ENCODE measurements at regions not wholly inside any gene's neighbourhood (a gene's known extent, or its start where the extent isn't known, plus 50 kb on each side); places are given as distances from the start of the nearest gene placed in this dataset.

DNA sequence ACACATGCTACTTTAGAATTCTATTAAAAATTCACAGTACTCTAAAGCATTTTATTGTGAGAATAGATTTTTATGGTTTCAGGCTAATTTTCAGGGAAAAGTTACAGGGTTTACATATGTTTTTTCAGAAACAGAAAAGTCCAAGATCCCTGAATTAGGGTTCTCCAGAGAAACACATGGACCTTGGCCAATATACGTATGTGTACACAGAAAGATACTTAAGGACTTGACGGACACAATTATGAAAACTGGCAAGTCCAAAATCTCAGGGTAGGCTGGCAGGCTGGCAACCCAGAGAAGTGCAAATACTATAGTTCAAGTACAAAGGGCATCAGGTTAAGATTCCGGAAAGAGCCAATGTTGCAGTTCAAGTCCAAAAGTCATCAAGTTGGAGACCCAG lies 1897.8 kb upstream of the PCDH10 start (continued):
- TF ChIP-seq, protein P1, sequence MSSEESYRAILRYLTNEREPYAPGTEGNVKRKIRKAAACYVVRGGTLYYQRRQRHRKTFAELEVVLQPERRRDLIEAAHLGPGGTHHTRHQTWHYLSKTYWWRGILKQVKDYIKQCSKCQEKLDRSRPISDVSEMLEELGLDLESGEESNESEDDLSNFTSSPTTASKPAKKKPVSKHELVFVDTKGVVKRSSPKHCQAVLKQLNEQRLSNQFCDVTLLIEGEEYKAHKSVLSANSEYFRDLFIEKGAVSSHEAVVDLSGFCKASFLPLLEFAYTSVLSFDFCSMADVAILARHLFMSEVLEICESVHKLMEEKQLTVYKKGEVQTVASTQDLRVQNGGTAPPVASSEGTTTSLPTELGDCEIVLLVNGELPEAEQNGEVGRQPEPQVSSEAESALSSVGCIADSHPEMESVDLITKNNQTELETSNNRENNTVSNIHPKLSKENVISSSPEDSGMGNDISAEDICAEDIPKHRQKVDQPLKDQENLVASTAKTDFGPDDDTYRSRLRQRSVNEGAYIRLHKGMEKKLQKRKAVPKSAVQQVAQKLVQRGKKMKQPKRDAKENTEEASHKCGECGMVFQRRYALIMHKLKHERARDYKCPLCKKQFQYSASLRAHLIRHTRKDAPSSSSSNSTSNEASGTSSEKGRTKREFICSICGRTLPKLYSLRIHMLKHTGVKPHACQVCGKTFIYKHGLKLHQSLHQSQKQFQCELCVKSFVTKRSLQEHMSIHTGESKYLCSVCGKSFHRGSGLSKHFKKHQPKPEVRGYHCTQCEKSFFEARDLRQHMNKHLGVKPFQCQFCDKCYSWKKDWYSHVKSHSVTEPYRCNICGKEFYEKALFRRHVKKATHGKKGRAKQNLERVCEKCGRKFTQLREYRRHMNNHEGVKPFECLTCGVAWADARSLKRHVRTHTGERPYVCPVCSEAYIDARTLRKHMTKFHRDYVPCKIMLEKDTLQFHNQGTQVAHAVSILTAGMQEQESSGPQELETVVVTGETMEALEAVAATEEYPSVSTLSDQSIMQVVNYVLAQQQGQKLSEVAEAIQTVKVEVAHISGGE (CRISPR knock-in tag; IDR thresholded peaks at IDR 0.05): no peak

DNA sequence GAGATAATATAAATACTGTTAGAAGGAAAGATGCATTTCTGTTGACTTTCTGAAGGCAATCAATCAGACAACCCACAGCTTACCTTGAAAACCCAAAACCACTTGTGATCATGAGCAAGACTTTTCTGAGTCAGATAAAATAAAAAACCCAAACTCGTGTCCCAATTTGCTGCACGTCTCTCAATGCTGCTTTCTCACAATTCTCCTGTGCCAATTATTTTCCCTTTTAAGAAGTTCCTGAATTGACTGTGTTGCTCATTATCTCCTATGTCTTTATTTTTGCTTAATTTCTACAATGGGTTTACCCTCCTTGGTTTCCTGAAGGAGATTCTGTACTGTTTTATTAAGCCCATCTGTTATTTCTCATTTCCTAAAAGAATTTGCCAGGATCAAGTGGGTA lies 1891.9 kb upstream of the PCDH10 start:
- POLR2A ChIA-PET: no interaction called here

More for the DNA sequence above, 1891.9 kb upstream of the PCDH10 start:
- Histone ChIP-seq H3K27ac (ENCODE audit: extremely low read depth, low read depth, low read length) (no peak overlapping the region), H3K36me3 (ENCODE audit: control insufficient read depth, insufficient read depth, low read length) (no peaks in the 10 kb centered on the region), H3K9ac (ENCODE audit: insufficient read depth in 1 of 2, low read depth in 2 of 2, low read length in 2 of 2) (no peak overlapping the region), H3K9me3 (replicated peaks; ENCODE audit: control insufficient read depth, insufficient read depth, low read depth, low read length) (no peaks in the 10 kb centered on the region; the same call in 1 of the 2 replicates), H3K27me3 (ENCODE audit: control insufficient read depth in 2 of 2, insufficient read depth in 2 of 2, low read length in 2 of 2) (no peaks in the 10 kb centered on the region), H4K20me1 (replicated peaks; ENCODE audit: control insufficient read depth, insufficient read depth, low read length) (no peaks in the 10 kb centered on the region), H3K9me1 (ENCODE audit: control insufficient read depth, insufficient read depth, low read length) (no peaks in the 10 kb centered on the region), H2AFZ (ENCODE audit: low read depth, low read length) (no peak overlapping the region), H3K79me2 (ENCODE audit: control insufficient read depth, insufficient read depth, low read length) (no peaks in the 10 kb centered on the region), H3K4me3 (no peak overlapping the region), H3K4me1 (replicated peaks in 1 of 2; ENCODE audit: control insufficient read depth in 2 of 2, insufficient read depth in 2 of 2, low read length in 2 of 2) (no peaks in the 10 kb centered on the region), H3K4me2 (ENCODE audit: insufficient read depth, low read length) (no peak overlapping the region)
- in situ Hi-C loops (cut with MboI) (no loop called here), intact Hi-C loops (cut with micrococcal nuclease) (no loop called here)
- TF ChIP-seq KLF1 (tag; IDR thresholded peaks at IDR 0.05): no peak
- TF ChIP-seq HNRNPUL1 (IDR thresholded peaks at IDR 0.05; ENCODE audit: low read length): no peak
- TF ChIP-seq TSC22D4 (tag; IDR thresholded peaks at IDR 0.05): no peak
- TF ChIP-seq CBX2 (IDR thresholded peaks at IDR 0.05; ENCODE audit: insufficient read depth, low read length, poor library complexity, severe bottlenecking): no peak
- TF ChIP-seq CTBP1 (IDR thresholded peaks at IDR 0.05; ENCODE audit: borderline replicate concordance): no peak
- TF ChIP-seq NFXL1 (CRISPR knock-in tag; IDR thresholded peaks at IDR 0.05): no peak
- TF ChIP-seq BCOR (IDR thresholded peaks at IDR 0.05): no peak
- TF ChIP-seq, protein P2, sequence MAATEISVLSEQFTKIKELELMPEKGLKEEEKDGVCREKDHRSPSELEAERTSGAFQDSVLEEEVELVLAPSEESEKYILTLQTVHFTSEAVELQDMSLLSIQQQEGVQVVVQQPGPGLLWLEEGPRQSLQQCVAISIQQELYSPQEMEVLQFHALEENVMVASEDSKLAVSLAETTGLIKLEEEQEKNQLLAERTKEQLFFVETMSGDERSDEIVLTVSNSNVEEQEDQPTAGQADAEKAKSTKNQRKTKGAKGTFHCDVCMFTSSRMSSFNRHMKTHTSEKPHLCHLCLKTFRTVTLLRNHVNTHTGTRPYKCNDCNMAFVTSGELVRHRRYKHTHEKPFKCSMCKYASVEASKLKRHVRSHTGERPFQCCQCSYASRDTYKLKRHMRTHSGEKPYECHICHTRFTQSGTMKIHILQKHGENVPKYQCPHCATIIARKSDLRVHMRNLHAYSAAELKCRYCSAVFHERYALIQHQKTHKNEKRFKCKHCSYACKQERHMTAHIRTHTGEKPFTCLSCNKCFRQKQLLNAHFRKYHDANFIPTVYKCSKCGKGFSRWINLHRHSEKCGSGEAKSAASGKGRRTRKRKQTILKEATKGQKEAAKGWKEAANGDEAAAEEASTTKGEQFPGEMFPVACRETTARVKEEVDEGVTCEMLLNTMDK (IDR thresholded peaks at IDR 0.05; ENCODE audit: borderline replicate concordance, insufficient read depth, low read depth, low read length, poor library complexity, severe bottlenecking): no peak
- no peak for TF ChIP-seq CBFA2T3 (IDR thresholded peaks at IDR 0.05)
- TF ChIP-seq, protein P3, sequence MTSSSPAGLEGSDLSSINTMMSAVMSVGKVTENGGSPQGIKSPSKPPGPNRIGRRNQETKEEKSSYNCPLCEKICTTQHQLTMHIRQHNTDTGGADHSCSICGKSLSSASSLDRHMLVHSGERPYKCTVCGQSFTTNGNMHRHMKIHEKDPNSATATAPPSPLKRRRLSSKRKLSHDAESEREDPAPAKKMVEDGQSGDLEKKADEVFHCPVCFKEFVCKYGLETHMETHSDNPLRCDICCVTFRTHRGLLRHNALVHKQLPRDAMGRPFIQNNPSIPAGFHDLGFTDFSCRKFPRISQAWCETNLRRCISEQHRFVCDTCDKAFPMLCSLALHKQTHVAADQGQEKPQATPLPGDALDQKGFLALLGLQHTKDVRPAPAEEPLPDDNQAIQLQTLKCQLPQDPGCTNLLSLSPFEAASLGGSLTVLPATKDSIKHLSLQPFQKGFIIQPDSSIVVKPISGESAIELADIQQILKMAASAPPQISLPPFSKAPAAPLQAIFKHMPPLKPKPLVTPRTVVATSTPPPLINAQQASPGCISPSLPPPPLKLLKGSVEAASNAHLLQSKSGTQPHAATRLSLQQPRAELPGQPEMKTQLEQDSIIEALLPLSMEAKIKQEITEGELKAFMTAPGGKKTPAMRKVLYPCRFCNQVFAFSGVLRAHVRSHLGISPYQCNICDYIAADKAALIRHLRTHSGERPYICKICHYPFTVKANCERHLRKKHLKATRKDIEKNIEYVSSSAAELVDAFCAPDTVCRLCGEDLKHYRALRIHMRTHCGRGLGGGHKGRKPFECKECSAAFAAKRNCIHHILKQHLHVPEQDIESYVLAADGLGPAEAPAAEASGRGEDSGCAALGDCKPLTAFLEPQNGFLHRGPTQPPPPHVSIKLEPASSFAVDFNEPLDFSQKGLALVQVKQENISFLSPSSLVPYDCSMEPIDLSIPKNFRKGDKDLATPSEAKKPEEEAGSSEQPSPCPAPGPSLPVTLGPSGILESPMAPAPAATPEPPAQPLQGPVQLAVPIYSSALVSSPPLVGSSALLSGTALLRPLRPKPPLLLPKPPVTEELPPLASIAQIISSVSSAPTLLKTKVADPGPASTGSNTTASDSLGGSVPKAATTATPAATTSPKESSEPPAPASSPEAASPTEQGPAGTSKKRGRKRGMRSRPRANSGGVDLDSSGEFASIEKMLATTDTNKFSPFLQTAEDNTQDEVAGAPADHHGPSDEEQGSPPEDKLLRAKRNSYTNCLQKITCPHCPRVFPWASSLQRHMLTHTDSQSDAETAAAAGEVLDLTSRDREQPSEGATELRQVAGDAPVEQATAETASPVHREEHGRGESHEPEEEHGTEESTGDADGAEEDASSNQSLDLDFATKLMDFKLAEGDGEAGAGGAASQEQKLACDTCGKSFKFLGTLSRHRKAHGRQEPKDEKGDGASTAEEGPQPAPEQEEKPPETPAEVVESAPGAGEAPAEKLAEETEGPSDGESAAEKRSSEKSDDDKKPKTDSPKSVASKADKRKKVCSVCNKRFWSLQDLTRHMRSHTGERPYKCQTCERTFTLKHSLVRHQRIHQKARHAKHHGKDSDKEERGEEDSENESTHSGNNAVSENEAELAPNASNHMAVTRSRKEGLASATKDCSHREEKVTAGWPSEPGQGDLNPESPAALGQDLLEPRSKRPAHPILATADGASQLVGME (CRISPR knock-in tag; IDR thresholded peaks at IDR 0.05): no peak
- no peak for ATAC-seq
- WGBS (ENCODE audit: insufficient coverage, low coverage, missing lambda C conversion rate): 3% methylated on average over 2 of the region's 2 CpGs
- FAIRE-seq: no peak
- BruUV-seq (replicated peaks): no TSS peak
- CTCF ChIA-PET (ENCODE audit: low intra/inter-chr PET ratio): no interaction called here
- no peak for DNase-seq (ENCODE audit: extremely low read depth in 1 of 4, low spot score in 3 of 4)
